ACC112 (cell line): ENCODE measurements at regions not wholly inside any gene's neighbourhood (a gene's known extent, or its start where the extent isn't known, plus 50 kb on each side); places are given as distances from the start of the nearest gene placed in this dataset.
"Not testable (repeated sequence)": the region's sequence is repeated elsewhere in the genome, so short reads cannot be mapped to it uniquely, and the experiment has no call there.

ENCODE experiments used
- H2AFZ ChIP-seq: fragments of 200-600 bp; sonication (generic); one replicate; pipeline ENCODE4 v1.6.0; 2017; ENCODE audit warnings: antibody characterized with exemption, low read length; ENCODE audit not compliant: unreplicated experiment
- H3K27ac ChIP-seq: fragments of 200-600 bp; sonication (generic); 2 replicates; pipeline ENCODE4 v1.5.1; 2014; ENCODE audit warnings: low read depth, mild to moderate bottlenecking, antibody characterized with exemption, low read length, moderate library complexity
- H3K27me3 ChIP-seq: fragments of 200-600 bp; sonication (generic); 2 replicates; pipeline ENCODE4 v1.6.1; 2014; ENCODE audit warnings: mild to moderate bottlenecking, antibody characterized with exemption, low read length, moderate library complexity, mixed read lengths; ENCODE audit not compliant: insufficient read depth
- H3K36me3 ChIP-seq: fragments of 200-600 bp; sonication (generic); 2 replicates; pipeline ENCODE4 v1.6.1; 2016; ENCODE audit warnings: mild to moderate bottlenecking, antibody characterized with exemption, low read length, moderate library complexity, mixed read lengths; ENCODE audit not compliant: insufficient read depth
- H3K4me1 ChIP-seq: fragments of 200-600 bp; sonication (generic); one replicate; pipeline ENCODE4 v1.6.1; 2016; ENCODE audit warnings: low read length, mixed read lengths; ENCODE audit not compliant: insufficient read depth, unreplicated experiment, control insufficient read depth
- H3K4me3 ChIP-seq: fragments of 200-600 bp; sonication (generic); 2 replicates; pipeline ENCODE4 v1.5.1; 2014; ENCODE audit warnings: mild to moderate bottlenecking, low read depth, low read length
- H3K79me2 ChIP-seq: fragments of 200-600 bp; sonication (generic); one replicate; pipeline ENCODE4 v1.6.0; 2016; ENCODE audit warnings: low read length; ENCODE audit not compliant: control insufficient read depth, unreplicated experiment, insufficient read depth

- not testable (repeated sequence) for H2AFZ ChIP-seq, H3K4me1 ChIP-seq, H3K36me3 ChIP-seq, H3K27ac ChIP-seq, H3K4me3 ChIP-seq, H3K79me2 ChIP-seq, H3K27me3 ChIP-seq
Observed at GRCh38 chr12:9474197-9474596, 133.5 kb downstream of the KLRB1 start.

GRCh38 chr12:9473638-9474037 is 134.1 kb downstream of the KLRB1 start:
- H2AFZ ChIP-seq, H3K36me3 ChIP-seq, H3K79me2 ChIP-seq, H3K4me3 ChIP-seq, H3K27ac ChIP-seq, H3K27me3 ChIP-seq, H3K4me1 ChIP-seq: not testable (repeated sequence)

GRCh38 chr12:9471501-9471900 is 136.2 kb downstream of the KLRB1 start:
- not testable (repeated sequence) for H3K36me3 ChIP-seq, H3K79me2 ChIP-seq, H3K27ac ChIP-seq, H2AFZ ChIP-seq, H3K4me3 ChIP-seq, H3K4me1 ChIP-seq, H3K27me3 ChIP-seq

- not testable (repeated sequence) for H3K27ac ChIP-seq, H3K4me1 ChIP-seq, H3K79me2 ChIP-seq, H3K36me3 ChIP-seq, H3K27me3 ChIP-seq, H3K4me3 ChIP-seq, H2AFZ ChIP-seq
Observed at GRCh38 chr12:9470367-9470766, 137.3 kb downstream of the KLRB1 start.

- not testable (repeated sequence) for H2AFZ ChIP-seq, H3K36me3 ChIP-seq, H3K79me2 ChIP-seq, H3K4me1 ChIP-seq, H3K4me3 ChIP-seq, H3K27me3 ChIP-seq, H3K27ac ChIP-seq
Observed at GRCh38 chr12:9469956-9470355, 137.8 kb downstream of the KLRB1 start.

GRCh38 chr12:9469463-9469862 is 138.3 kb downstream of the KLRB1 start:
- not testable (repeated sequence) for H3K36me3 ChIP-seq, H3K27me3 ChIP-seq, H3K4me3 ChIP-seq, H2AFZ ChIP-seq, H3K79me2 ChIP-seq, H3K27ac ChIP-seq, H3K4me1 ChIP-seq

GRCh38 chr12:9468998-9469397 is 138.7 kb downstream of the KLRB1 start:
- not testable (repeated sequence) for H3K79me2 ChIP-seq, H3K36me3 ChIP-seq, H3K4me3 ChIP-seq, H2AFZ ChIP-seq, H3K4me1 ChIP-seq, H3K27ac ChIP-seq, H3K27me3 ChIP-seq

GRCh38 chr12:9468144-9468543 is 139.6 kb downstream of the KLRB1 start:
- not testable (repeated sequence) for H3K4me1 ChIP-seq, H3K27ac ChIP-seq, H3K36me3 ChIP-seq, H3K4me3 ChIP-seq, H3K79me2 ChIP-seq, H3K27me3 ChIP-seq, H2AFZ ChIP-seq

- H2AFZ ChIP-seq, result no peak overlapping the region
- H3K27me3 ChIP-seq, result no peaks in the 10 kb centered on the region
- no peaks in the 10 kb centered on the region for H3K4me1 ChIP-seq
Observed at GRCh38 chr12:9464408-9464807, 143.3 kb downstream of the KLRB1 start.

GRCh38 chr12:9455516-9455915 is 152.2 kb downstream of the KLRB1 start:
- H3K79me2 ChIP-seq, H3K4me1 ChIP-seq, H3K27ac ChIP-seq, H3K4me3 ChIP-seq, H3K36me3 ChIP-seq, H2AFZ ChIP-seq, H3K27me3 ChIP-seq: not testable (repeated sequence)

More at GRCh38 chr12:9464408-9464807, 143.3 kb downstream of the KLRB1 start:
- Histone ChIP-seq H3K79me2 (no peaks in the 10 kb centered on the region), H3K36me3 (no peaks in the 10 kb centered on the region), H3K27ac (no peak overlapping the region), H3K4me3 (no peak overlapping the region)

GRCh38 chr12:9454021-9454420 is 153.7 kb downstream of the KLRB1 start:
- H3K4me1 ChIP-seq, H3K36me3 ChIP-seq, H3K27me3 ChIP-seq, H2AFZ ChIP-seq, H3K27ac ChIP-seq, H3K4me3 ChIP-seq, H3K79me2 ChIP-seq: not testable (repeated sequence)

GRCh38 chr12:9450127-9450567 is 157.6 kb downstream of the KLRB1 start:
- H2AFZ ChIP-seq, H3K36me3 ChIP-seq, H3K4me1 ChIP-seq, H3K27ac ChIP-seq, H3K79me2 ChIP-seq, H3K4me3 ChIP-seq, H3K27me3 ChIP-seq: not testable (repeated sequence)
